GM21367 (cell line): ENCODE measurements at regions not wholly inside any gene's neighbourhood (a gene's known extent, or its start where the extent isn't known, plus 50 kb on each side); places are given as distances from the start of the nearest gene placed in this dataset.

Source experiments
- ATAC-seq: cut with Tn5 transposase; IDR thresholded peaks from one replicate; pipeline ENCODE4 v1.9.1; 2021; ENCODE audit not compliant: unreplicated experiment

DNA sequence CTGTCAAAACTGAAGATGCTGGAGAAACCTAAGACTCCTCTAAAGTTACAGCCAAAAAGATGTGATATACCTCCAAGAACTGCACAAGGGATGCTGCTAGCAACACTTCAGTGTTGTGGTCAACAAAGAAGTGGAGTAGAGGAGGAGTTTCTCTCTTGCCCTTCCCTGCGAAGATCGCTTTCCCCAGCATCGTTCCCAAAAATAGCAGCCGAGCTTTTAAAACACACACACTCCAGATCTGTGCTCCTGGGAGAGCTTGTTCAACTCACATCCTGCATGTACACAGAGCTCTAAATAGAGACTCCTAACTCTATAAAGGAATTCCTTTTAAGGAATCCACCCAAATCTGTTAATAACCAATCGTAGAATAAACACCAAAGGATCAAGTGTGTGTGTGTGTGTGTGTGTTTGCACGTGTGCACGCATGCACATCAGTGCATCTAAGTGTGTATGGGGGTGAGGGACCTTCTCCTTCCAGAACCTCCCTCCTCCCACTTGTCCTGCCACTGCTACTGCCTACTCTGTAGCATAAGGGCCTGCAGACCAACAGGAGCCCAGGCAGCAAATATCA, 58.5 kb downstream of the PSMG1 start:
- ATAC-seq = no peak

DNA sequence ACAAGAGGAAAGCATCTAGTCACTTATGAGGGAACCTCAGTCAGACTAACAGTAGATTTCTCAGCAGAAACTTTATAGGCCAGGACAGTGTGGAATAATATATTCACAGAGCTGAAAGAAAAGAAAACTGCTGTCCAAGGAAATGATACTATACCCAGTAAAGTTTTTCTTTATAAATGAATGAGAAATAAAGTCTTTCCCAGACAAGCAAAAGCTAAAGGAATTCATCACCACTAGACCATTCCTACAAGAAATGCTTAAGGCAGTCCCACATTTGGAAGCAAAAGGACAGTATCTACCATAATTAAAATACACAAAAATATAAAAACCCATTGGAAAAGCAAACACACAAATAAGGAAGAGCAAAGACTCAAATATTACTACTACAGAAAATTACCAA, 59.9 kb downstream of the PSMG1 start:
- ATAC-seq = no peak

DNA sequence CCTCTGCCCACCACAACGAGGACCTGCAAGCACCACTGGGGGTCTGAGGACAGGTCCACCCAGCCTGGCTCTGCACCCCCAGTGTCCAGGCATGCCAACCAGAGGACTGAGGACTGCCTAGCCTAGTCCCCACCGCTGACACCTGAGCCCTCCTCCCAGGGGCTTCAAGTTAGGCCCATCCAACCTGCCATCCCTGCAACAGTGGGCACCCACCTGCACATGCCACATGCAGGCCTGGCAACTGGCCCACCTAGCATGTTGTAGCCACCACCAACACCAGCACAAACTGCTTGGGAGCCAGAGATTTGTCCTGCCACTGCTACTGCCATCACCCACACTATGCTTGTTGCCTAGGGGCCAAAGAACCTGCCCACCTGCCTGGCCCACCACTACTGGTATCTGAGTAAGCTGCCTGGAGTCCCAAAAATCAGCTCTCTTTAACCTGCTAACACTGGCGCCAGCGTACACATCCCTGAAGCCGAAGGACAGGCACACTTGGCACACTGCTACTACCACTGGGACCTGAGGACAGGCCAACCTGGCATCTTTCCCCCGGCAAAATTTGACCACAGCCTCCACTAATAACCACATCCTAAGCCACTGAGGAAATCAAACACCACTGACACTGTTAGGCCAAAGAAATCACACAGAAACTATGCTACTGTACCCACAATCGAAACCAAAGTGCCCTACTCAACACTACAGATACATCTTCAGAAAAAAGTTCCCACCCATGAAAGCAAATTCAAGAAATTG, 61.5 kb downstream of the PSMG1 start:
- no peak for ATAC-seq

DNA sequence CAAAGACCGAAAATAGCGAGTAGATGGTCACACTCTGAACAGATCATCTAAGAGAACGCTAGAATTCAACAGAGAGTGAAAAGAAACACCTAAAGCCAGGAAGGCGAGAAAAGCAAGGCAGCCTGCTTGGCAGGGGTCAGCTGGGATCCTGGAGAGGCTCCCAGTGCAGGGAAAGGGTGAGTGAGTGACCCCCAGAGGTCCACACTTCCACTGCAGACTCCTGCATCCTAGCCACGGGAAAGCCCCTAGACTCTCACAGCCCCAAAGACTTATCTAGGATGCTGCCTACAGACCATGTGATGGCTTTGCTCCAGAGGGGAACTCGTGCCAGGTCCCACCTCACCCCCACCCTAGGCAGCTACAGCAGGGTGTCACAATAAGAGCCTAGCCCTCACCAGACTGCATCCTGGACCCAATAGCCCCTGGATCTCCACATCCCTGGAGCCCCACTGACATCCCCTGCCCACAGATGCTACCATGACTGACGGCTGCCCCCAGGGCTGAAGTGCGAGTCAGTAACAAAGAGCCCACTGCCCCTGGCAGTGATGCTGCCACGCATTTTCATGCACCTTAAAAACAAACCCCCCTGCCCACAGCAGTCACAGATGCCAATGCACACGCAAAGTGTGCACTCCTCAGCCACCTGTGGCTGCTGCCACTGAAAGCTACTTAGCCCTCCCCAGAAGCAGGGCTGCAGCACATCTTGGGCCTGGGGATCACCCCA, 62.2 kb downstream of the PSMG1 start:
- no peak for ATAC-seq

DNA sequence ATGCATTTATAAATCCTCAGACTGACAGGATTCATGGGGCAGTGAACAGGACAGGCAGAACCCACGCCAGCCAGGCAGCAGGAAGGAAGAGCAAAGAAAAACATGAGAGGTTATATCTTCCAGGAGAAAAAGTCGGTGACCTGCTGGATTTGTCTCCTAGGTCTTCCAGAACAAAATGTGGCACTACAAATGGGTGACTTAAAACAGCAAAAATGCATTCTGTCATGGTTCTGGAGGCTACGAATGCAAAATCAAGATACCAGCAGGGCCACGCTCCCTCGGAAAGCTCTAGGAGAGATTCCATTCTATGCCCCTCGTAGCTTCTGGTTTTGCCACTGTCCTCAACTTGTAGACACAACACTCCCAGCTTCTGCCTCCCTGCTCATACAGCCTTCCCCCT, 63.4 kb downstream of the PSMG1 start:
- no peak for ATAC-seq

DNA sequence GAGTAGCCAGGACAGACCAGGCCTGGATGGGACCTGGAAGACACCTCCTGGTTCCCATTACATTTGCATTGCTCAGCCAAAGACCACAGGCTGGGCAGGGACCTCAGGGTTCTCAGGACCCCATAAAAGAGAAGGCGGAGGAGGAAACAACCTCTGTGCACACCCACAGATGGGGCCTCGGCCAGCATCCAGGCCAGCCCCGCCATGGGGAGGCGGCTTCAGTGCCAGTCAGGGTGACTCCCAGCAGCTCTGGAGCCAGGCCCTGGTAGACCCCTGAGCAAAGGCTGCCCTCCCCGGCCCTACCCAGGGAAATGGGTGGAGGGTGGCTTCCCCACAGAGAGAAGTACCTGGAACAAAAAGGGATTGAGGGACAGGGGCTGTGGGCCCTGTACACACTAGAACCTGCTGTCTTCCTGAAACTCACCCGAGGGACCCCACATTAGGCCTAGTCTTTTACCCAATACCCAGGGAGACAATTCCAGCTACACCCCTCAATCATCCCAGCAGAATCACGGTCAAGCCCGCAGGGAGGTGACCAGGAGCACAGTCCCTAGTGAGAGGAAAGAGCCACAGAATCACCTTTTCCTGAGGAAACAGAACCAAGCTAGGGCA, 64.5 kb downstream of the PSMG1 start:
- ATAC-seq = no peak

DNA sequence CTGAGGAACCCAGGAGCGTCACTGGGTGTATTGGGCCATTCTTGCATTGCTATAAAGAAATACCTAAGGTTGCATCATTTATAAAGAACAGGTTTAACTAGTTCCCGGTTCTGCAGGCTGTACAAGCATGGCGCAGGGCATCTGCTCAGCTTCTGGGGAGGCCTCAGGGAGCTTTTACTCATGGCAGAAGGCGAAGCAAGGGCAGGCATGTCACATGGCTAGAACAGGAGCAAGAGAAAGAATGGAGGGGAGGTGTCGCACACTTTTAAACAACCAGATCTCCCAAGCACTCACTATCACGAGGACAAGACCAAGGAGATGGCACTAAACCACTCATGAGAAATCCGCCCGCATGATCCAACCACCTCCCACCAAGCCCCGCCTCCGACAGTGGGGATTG, 65.2 kb downstream of the PSMG1 start:
- no peak for ATAC-seq

DNA sequence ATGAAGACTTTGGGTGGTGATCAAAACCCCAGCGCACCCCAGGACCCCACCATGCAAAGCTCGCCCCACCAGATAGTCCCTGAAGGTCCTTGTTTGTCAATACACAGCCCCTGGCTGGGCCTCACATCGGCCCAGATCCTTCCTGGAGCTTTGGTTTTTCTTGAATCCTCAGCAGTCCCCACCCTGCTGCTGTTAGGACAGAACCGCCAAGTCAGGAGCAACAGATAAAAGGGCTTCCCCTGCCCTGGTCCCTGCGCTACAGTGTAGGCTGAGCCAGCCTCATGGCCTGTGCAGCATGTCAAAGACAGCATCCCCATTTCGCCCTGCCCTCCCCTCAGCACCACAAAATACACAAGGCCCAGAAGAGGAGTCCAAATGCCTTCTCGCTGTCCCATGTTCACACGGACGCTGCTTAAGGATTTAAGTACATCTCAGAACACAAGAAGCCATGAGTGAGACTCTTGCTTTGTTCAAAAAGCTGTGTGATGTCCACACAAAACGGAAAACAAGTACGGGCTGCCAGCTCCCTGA, 65.7 kb downstream of the PSMG1 start:
- no peak for ATAC-seq

DNA sequence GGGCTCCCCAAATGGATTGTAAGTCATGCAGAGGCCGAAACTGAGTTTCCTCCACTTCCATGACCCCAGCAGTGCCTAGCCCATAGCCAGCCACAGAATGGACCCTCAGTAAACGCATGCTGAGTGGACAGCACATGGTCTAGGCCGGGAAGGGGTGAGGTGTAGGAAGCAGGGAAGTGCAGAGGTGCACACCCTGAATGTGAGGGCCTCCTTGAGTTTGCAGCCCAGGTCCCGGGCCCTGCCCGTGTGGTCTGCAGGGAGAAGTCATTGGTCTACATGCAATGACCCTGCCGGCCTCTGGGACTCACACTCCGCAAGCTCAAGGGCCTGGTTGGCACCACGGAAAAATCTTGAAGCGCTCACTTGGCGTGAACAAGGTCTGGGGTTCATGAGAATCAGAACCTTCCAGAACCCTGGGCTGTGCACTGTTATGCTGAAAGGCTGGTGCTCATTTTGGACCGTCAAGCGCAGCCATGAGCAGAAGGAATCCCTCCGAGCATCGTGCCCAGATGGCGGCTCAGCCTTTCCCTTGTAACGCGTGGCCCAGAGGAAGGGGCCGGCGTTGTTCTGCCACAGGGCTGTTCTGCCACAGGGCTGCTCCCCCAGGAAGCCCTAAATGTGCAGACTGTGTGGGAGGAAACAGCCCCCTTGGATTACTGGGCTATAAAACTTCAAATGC, 66.4 kb downstream of the PSMG1 start:
- ATAC-seq = no peak

DNA sequence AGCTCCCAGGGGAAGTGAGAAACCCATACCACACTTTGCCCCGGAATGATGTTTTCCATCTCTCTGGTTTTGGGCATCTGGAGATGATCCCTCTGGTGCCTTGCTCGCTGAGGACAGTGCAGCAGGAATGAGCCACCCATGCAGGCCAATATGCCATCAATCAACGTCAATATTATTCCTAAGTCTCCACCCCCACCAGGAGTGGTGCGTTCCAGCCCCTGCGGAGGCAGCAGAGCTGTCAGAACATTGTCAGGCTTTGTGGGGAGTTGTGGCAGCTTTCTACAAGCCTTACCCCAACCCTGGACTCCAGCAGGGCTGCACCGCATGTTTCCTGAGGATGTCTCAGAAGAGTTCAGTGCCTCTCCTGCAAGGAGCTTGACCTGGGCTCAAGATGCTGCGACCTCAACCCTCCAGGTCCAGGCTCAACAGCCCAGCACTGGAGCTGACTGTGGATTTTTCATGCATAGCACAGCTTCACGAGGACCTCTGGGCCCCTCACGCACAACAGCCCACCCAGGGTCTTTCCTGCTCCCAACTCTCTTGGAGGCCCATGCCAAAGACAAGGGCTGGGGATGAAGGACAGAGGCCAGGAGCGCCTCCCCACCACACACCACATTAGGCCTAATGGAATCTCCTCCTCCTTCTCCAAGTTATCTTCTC, 67.5 kb downstream of the PSMG1 start:
- no peak for ATAC-seq

DNA sequence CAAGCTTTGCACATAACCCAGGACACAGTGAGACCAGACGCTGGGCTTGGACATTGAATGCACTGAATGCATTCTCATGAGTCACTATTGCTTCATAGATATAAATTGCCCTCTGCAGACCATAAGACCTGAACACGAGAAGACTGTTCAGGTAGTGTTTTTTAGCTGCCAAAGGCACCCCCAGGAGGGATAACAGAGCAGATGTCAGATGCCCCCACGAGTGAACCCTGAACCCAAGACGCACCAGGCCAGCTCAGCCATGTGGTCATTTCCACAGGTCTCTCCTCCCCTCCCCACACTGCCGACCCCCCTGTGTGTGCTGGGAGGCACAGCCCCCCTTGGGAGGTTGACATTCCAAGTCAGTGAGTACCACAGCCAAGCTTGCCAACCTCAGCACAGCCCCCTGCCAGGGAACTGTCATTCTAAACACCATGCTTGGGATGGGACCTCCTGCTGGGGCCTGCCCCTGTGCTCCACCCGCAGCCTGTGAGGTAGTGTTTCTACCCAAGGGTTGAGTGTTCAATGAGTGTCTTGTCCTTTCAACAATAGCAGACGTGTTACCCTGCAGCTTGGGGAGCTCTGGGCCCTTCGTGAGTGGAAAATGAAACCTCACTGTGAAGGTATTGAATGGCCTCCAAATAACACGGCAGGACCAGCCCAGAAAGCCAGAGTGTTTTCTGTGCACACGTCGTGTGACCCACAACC, 68.2 kb downstream of the PSMG1 start:
- ATAC-seq = no peak

DNA sequence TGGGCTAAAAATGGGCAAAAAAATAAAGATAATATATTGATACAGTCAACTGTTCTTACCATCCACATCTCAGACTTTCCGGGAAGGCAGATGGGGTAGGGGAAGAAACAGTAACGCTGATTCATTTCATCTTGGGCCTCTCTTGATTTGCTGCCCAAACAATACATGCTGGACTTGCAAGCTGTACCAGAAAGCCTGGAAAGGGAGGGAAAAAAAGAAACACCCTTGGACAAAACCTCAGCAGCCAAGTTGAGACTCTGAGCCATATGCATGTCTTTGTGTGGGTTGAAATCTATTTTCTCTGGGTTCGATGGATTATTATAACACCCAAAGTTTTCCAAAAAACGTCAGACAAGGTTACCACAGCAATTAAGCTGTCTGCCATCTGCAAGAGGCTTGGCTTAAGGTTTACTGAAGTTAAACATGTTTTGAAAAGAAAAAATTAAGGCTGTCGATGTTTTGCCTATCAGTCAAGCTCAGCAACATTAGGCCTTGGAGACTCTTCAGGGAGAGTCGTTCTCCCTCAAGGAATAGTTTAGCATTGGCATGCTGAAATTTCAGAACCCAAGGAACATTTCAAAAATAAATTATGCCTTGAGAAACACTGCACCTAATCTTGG, 71.2 kb downstream of the PSMG1 start:
- no peak for ATAC-seq

DNA sequence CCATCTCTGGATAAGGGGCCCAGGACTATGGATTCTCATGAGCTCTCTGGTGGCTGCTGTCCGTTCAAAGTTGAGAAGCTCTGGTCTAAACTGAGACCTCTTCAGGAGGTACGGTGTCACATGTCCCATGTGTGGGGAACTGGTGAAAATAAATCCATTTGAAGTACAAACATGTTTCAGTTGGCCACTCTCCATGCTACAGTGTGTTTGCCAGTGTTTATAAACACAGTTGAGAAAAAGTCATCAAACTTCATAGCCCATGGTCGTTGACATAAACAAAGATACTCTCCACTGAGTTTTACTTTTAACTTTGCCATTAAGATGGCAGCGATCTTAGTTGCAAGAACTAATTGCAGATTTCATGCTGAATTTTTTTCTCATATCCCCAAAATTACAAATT, 72.8 kb downstream of the PSMG1 start:
- no peak for ATAC-seq

DNA sequence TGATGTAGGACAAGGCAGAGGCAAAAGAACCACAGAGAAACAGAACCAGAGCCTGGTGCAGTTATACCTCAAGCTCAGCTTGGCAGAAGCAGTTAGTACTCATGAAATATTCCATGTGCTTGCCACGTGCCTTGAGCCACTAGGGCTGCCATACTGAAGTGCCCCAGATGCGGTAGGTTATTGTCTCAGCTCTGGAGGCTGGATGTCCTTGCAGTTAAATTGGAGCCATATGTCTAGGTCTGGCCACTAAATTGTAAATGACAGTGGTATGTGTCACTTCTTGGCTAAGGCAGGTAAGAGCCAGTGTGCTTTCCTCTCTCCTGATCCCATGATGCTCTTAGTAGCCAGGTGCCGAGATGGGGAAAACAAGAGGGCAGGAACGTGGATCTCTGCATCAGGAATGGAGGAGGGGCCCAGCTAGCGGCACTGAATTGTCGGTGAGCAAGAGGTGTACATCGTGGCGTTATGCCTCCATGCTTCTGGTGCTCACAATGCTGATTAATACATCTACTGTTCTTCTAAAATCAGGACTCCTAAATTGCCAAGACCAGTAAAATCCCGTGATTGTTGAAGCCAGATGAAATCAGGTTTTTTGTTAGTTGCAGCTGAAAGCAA, 73.5 kb downstream of the PSMG1 start:
- no peak for ATAC-seq

DNA sequence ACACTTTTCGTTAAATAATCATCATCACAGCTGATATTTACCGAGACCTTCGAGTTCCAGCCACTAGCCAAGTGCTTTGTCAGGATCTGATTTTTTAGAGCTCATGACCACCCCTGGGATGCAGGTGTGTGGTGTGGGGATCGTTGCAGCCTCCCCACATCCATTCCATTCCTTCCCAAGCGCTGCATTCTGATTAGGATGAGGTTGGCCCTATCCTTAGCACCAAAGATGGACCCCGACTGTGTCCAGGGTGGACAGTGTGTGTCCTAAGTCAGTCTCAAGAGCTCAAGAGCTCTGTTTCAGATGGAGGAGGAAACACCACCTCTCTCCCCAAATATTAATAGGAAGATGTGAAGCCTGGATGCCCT, 74.1 kb downstream of the PSMG1 start:
- no peak for ATAC-seq

DNA sequence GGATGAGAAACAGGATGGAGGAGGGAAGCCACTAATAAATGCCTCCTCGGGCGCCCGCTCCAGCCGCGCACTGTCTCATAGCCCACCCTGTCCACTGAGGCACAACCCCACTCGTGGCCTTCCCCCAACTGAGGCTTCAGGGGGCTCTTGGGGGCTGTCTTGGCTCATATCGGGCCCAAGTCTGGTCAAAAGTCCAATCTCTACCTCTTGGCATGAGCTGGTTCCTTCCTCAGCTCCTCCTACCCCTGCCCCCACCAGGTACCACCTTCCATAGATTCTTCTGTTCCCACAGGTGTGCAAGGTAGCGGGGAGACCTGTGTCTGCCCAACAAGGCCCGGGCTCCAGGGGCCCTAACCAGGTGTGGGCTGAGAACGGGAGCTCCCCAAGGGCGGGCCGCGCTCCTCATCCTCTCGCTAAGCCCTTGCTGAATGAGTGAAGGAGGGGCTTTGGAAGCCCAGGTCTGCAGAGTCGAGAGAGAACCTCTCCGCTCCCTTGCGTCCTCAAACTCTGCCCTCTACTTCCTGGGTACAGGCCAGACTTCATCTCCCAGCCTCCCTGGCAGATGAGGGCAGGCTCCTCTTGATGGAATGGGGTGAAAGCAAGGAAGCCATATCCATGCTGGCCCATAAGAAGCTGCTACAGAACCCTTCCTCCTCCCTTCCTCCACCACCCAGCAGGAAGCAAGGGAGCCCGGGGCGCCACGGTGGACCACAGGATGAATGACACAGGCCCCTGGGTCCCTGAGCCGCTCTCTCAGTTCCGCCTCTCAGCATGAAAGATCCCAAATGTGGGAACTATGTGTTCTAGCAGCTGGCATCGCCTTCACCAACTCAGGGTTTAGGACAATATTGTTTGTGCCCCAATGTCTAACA, 74.7 kb downstream of the PSMG1 start:
- no peak for ATAC-seq

DNA sequence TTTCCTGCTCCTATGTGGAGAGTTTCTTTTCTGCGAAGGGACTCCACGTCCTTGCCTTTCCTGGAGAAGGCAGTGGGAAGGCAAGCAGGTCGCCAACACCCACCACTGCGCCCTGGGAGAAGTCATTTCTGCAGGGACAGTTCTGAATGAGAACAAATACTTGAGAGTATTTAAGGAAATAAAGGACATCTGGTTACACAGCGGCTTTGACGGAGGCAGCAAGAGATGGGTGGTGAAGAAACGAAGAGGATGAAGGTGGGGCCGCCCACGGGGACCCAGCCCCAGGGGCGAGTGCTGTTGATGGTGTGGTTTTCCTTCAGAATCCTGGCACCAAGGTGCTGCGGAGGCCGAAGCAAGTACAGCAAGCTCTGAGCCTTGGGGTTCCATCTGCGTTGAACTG, 75.5 kb downstream of the PSMG1 start:
- ATAC-seq = no peak

DNA sequence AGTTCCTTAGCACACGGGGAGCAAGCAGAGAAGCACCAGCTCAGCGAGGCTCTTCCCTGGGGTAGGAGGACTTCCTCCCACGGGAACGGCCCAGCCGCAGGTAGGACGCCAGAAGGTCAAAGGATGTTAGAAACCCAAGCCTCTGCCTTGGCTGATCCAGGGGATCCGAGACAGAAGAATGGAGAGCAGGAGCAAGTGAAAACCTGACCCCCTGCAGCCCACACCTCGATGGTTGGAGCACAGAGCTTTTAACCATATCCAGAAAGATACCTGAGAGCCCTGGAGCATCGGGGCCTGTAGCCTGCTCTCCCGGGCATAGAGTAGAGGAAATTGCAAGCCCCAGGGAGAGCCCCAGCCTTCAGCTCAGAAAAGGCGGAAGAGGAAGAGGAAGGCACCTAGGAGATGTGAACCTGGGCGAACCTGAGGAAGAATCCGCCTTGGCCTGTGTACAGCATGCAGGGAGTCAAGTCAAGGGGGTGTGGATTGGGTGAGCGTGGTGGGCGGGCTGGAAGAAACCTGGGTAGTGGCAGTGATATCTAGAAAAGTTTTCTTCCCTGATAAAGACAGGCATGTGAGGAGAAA, 76.3 kb downstream of the PSMG1 start:
- no peak for ATAC-seq
